Thymus (tissue), 11 donors: ENCODE measurements at regions not wholly inside any gene's neighbourhood (a gene's known extent, or its start where the extent isn't known, plus 50 kb on each side); places are given as distances from the start of the nearest gene placed in this dataset.

ENCODE experiments used
- DNase-seq, 9 donors: peaks; one replicate each; pipeline ENCODE4 v3.0.0-alpha.2; 2013; ENCODE audit warnings: low spot score in 9 of 9, low read depth in 6 of 9, missing footprints in 1 of 9
- H3K27ac ChIP-seq, 2 donors: one replicate each; pipeline ENCODE4 v1.5.1; 2013; ENCODE audit warnings: control low read depth in 1 of 2, low read depth in 1 of 2, low read length in 1 of 2, mild to moderate bottlenecking in 1 of 2, moderate library complexity in 1 of 2
- H3K27me3 ChIP-seq, 2 donors: one replicate each; pipeline ENCODE4 v1.5.1; 2013; ENCODE audit warnings: low read length in 1 of 2; ENCODE audit not compliant: control insufficient read depth in 2 of 2, insufficient read depth in 1 of 2
- H3K36me3 ChIP-seq, 2 donors: one replicate each; pipeline ENCODE4 v1.5.1; 2013; ENCODE audit warnings: low read length in 1 of 2, mild to moderate bottlenecking in 1 of 2, moderate library complexity in 1 of 2; ENCODE audit not compliant: control insufficient read depth in 2 of 2, insufficient read depth in 2 of 2
- H3K4me1 ChIP-seq, 2 donors: one replicate each; pipeline ENCODE4 v1.5.1; 2013; ENCODE audit warnings: low read length in 2 of 2; ENCODE audit not compliant: control insufficient read depth in 2 of 2, insufficient read depth in 2 of 2
- H3K4me3 ChIP-seq, 2 donors: one replicate each; pipeline ENCODE4 v1.5.1; 2013; ENCODE audit warnings: low read length in 2 of 2, control low read depth in 1 of 2, mild to moderate bottlenecking in 1 of 2
- H3K9me3 ChIP-seq, 2 donors: one replicate each; pipeline ENCODE4 v1.5.1; 2013; ENCODE audit warnings: low read length in 1 of 2, mild to moderate bottlenecking in 1 of 2; ENCODE audit not compliant: control insufficient read depth in 2 of 2, insufficient read depth in 1 of 2
- WGBS: extraction: QIAGEN DNeasy Blood & Tissue Kit; methylation state at CpG from one replicate; pipeline ENCODE4 v1.1.7; 2013; 5-methylcytosine and 5-hydroxymethylcytosine counted together
- donor health status: healthy.

DNA sequence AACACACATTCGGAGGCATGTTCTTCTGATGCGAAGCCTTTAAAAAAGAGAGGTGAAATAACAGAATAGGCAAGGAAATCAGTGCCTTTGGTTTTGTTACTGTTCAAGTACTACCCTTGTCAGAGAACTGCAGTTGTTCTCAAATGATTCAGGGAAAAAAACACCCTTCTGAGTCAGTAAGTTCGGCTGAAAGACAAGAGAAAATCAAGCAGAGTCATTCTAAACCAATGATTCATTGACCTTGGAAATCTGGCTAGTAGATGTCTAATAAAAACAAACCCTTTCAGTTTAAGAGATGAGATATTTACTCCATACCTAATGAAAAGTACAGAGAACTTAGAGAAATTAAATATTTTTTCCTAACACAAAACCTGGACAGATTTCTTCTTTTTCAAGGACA lies 72.7 kb upstream of the ABI3BP start:
- H3K27me3 ChIP-seq, result no peaks in the 10 kb centered on the region
- no peak overlapping the region for H3K4me3 ChIP-seq
- no peaks in the 10 kb centered on the region for H3K36me3 ChIP-seq
- 94% methylated on average over 3 of the region's 3 CpGs for WGBS
- H3K27ac ChIP-seq, result no peak overlapping the region
- DNase-seq, result no peak
- no peaks in the 10 kb centered on the region for H3K9me3 ChIP-seq
- H3K4me1 ChIP-seq, result no peaks in the 10 kb centered on the region

DNA sequence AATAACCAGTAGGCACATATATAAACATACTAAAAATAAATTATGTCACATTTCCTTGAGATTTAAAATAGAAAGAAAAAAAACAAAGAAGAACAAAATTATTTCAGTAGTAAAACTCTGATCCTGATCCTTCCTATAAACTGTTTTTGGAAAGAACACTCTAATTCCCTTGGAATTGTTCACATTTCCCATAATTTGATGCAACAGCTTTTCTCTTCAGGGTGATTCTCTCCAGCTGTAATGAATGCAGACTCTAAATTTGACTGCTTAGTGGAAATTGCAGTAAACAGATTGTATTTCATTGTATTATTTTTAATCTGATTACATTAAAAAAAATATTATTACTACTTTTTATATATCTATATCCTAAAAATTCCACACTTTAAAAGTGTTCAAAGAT lies 70.2 kb upstream of the ABI3BP start:
- Histone ChIP-seq H3K36me3 (no peaks in the 10 kb centered on the region), H3K4me1 (no peaks in the 10 kb centered on the region), H3K27ac (no peak overlapping the region), H3K9me3 (no peaks in the 10 kb centered on the region), H3K4me3 (no peak overlapping the region), H3K27me3 (no peaks in the 10 kb centered on the region)
- DNase-seq, result no peak

DNA sequence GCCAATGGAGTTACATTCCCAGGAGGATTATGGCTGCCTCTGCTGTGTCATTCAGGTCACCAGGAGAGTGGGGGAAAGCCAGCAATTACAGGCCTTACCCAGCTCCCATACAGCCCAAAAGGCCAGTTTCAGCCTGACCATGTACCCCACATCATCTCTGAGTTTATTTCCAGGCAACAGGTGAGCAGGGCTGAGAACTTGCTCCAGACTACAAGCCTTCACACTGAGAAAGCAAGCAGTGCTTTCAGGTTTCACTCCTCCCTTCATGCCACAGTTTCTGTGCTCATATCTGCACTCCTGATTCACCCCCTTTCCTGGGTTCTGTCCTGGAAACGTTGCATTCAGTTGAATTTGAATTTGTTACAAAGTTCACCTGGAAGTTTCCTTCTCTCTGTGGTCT lies 68.1 kb upstream of the ABI3BP start:
- Histone ChIP-seq H3K27me3 (no peaks in the 10 kb centered on the region), H3K9me3 (no peaks in the 10 kb centered on the region), H3K27ac (no peak overlapping the region), H3K4me1 (no peaks in the 10 kb centered on the region), H3K36me3 (no peaks in the 10 kb centered on the region), H3K4me3 (no peak overlapping the region)
- WGBS, result 76% methylated on average over 1 of the region's 1 CpG
- no peak for DNase-seq

DNA sequence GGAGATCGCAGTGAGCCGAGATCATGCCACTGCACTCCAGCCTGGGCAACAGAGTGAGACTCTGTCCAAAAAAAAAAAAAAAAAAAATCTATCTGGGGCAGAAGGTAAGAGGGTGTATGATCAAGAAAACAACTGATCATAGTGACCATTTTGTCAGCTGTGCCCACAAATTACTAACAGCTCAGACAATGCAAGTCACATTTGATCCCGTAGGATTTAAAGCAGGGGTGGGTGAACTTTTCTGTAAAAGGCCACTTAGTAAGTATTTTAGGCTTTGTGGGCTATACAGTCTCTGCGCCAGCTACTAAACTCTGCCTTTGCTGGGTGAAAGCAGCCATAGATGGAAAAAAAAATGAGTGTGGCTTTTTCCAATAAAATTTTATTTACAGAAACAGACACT lies 57.6 kb upstream of the ABI3BP start:
- no peaks in the 10 kb centered on the region for H3K27me3 ChIP-seq
- H3K36me3 ChIP-seq, result no peaks in the 10 kb centered on the region
- H3K9me3 ChIP-seq, result no peaks in the 10 kb centered on the region
- WGBS, result 97% methylated on average over 4 of the region's 4 CpGs
- DNase-seq, result no peak
- H3K4me1 ChIP-seq, result no peaks in the 10 kb centered on the region
- no peak overlapping the region for H3K27ac ChIP-seq
- H3K4me3 ChIP-seq, result no peak overlapping the region

DNA sequence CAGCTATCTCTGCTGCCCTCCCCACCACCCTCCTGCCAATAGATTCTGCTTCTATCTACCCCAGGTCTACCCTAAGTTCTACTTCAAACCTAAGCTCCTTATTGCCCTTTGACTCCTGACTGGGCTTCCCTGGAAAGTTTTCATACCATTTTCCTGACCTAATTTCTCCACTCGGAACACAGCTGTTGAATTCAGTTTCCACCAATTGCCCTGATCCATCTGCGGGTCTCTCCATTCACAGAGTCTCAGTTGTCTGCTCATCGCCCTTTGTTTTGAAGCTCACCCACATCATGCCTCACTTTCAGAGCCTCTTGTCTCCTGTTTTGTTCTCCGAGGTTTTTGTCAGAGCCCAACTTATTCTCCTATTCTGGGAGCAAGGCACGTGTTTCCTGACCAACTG lies 56.8 kb upstream of the ABI3BP start:
- Histone ChIP-seq H3K27me3 (no peaks in the 10 kb centered on the region), H3K4me1 (no peaks in the 10 kb centered on the region), H3K36me3 (no peaks in the 10 kb centered on the region), H3K27ac (no peak overlapping the region), H3K9me3 (no peaks in the 10 kb centered on the region), H3K4me3 (no peak overlapping the region)
- no peak for DNase-seq
- WGBS, result 97% methylated on average over 5 of the region's 5 CpGs

DNA sequence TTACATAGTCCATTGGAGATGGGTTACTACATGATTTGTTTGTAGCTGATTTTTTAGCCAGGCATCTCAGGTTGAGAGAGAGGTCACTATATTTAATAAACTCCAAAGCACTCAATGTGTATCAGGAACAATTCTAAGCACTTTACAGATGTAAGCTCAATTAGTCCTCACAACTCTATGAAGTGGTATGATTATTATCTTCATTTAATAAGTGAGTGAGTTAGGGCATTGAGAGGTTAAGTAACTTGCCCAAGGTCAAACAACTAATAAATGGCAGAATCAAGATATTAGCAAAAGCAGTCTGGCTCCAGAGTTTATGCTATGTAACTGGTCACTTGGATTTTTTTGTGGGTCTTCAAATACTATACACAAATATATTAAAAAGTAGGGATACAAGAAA lies 56.3 kb upstream of the ABI3BP start:
- no peak for DNase-seq
- Histone ChIP-seq H3K27me3 (no peaks in the 10 kb centered on the region), H3K36me3 (no peaks in the 10 kb centered on the region), H3K9me3 (no peaks in the 10 kb centered on the region), H3K4me1 (no peaks in the 10 kb centered on the region), H3K4me3 (no peak overlapping the region), H3K27ac (no peak overlapping the region)

DNA sequence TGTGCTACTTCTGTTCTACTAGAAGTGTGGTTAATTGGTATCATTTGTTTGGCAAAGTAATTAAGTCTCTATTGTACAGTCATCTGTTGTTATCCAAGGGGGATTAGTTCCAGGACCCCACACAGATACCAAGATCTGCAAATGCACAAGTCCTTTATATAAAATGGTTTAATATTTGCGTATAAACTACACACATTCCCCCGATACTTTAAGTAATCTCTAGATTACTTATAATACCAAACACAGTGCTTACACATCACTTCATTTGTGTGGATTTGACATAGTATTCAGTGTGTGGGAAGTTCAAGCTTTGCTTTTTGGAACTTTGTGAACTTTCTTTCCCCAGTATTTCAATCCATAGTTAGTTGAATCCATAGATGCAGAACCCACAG lies 50.5 kb upstream of the ABI3BP start:
- H3K36me3 ChIP-seq, result no peaks in the 10 kb centered on the region
- 98% methylated on average over 2 of the region's 2 CpGs for WGBS

DNA sequence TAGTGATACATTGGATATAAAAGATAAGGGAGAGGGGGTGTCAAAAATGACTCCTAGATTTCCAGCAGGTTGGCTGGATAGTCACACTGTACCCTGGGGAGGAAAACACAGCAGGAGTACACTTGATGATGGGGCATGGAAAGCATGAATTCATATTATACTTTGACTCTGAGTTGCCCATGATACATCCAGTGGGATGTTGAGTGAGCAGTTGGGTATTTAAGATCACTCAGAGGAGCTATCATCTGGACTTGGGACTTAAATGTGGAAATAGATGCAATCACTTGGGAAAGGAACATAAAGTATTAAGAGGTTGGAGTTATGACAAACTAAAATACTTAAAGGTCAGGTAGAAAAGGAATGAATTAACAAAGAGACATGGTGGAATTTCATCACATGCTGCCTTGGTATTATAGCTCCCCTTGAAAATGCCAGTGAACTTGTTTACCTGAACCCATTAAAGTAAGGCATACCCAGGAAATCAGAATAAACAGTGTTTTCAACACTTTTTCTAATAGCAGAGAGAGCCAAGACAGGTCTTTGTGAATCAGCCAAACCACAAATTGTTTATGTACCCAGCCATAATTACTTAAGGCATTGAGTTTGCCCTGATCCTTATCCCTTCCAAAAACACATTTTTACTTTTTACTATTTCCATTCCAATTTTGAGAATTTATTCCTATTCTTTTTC lies 49.9 kb upstream of the ABI3BP start:
- H3K4me1 ChIP-seq, result no peaks in the 10 kb centered on the region
- no peak overlapping the region for H3K27ac ChIP-seq
- no peak overlapping the region for H3K4me3 ChIP-seq
- no peak for DNase-seq
- H3K9me3 ChIP-seq, result no peaks in the 10 kb centered on the region
- no peaks in the 10 kb centered on the region for H3K36me3 ChIP-seq
- H3K27me3 ChIP-seq, result no peaks in the 10 kb centered on the region

More for the DNA sequence above, 50.5 kb upstream of the ABI3BP start:
- no peaks in the 10 kb centered on the region for H3K4me1 ChIP-seq
- H3K27ac ChIP-seq, result no peak overlapping the region
- H3K9me3 ChIP-seq, result no peaks in the 10 kb centered on the region
- H3K4me3 ChIP-seq, result no peak overlapping the region
- no peaks in the 10 kb centered on the region for H3K27me3 ChIP-seq
- DNase-seq, result no peak
